ENCODE measurements at regions not wholly inside any gene's neighbourhood (a gene's known extent, or its start where the extent isn't known, plus 50 kb on each side); places are given as distances from the start of the nearest gene placed in this dataset.
"Not testable (repeated sequence)": the region's sequence is repeated elsewhere in the genome, so short reads cannot be mapped to it uniquely, and the experiment has no call there.

- no peak for DNase-seq (ENCODE audit: low read depth in 2 of 2)
Observed at GRCh38 chr7:55261386-55261770, 103.8 kb upstream of the LANCL2 start.

DNA sequence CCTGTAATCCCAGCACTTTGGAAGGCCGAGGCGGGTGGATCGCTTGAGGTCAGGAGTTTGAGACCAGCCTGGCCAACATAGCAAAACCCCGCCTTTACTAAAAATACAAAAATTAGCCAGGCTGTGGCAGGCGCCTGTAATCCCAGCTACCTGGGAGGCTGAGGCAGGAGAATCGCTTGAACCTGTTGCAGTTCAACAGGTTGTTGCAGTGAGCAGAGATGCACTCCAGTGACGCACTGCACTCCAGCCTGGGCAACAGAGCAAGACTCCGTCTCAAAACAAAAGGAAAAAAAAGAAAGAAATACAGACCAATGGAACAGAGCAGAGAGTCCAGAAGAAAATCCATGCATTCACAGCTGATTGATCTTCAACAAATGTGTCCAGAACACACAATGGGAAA is 99.8 kb upstream of the LANCL2 start:
- DNase-seq (ENCODE audit: low read depth in 2 of 2) = not testable (repeated sequence)

GRCh38 chr7:55265836-55266642 is 99.1 kb upstream of the LANCL2 start:
- DNase-seq (ENCODE audit: low read depth in 2 of 2) = no peak

DNA sequence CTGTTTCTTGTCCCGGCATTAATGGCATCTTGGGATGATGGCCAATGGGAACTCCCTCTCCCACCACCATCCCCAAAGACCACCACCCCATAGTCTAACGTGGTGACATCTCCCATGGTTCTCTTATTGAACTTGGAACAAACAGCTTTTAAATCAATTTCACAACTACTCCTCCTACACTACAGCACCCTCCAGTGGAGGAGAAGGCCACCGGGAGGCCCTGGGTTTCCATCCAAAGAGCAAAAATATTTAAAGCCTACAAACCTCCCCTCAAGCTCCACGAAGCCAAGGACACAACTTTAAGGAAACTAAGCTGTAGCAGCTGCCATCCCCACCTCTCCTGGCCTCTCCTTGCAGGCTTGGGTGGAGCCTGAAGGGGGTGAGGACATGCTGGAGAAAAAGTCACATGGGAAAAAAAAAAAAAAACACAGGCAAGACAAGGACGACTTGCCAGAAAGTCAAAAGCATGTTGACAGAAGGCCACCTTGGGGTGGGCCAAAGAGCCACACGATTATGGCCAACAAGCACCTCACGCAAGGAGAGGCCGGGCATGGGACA is 94.0 kb upstream of the LANCL2 start:
- DNase-seq (ENCODE audit: low read depth in 2 of 2) = no peak

DNA sequence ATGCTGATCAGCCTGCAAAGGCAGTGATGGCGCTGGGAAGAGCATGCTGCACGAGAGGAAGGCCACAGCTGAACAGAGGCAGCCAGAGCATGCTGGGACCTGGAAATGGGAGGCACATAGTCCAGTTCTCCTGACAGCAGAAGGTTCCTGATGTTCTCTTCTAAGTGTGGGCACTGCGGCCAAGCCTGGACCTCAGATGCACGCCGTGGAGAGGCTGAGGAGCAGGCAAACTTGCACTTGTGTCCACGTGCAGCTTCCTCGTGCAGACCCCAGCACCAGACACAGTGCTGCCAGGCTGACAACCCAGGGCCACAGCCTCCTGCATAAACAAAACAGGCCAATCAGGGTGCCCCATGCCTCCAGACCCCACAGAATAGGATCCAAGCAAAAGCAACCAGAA is 93.5 kb upstream of the LANCL2 start:
- no peak for DNase-seq (ENCODE audit: low read depth in 2 of 2)

DNA sequence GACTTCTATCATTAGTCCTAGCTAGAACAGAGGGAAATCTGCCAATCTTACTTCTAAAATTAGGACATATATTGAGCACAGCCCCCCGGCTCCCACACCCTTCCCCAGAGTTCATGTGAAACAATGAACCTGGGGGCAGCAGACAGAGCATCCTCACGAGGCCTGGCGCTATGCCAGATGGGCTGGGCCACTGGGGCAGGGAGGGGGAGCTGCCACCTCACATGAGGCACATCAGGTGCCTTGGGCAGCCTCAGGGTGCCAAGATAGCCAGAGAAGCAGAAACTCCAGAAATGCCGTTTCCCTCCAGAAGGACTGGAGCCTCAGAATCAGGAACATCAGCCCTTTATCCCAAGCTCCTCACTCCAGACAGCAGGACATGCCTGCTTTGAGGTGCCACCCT is 92.8 kb upstream of the LANCL2 start:
- no peak for DNase-seq (ENCODE audit: low read depth in 2 of 2)

DNA sequence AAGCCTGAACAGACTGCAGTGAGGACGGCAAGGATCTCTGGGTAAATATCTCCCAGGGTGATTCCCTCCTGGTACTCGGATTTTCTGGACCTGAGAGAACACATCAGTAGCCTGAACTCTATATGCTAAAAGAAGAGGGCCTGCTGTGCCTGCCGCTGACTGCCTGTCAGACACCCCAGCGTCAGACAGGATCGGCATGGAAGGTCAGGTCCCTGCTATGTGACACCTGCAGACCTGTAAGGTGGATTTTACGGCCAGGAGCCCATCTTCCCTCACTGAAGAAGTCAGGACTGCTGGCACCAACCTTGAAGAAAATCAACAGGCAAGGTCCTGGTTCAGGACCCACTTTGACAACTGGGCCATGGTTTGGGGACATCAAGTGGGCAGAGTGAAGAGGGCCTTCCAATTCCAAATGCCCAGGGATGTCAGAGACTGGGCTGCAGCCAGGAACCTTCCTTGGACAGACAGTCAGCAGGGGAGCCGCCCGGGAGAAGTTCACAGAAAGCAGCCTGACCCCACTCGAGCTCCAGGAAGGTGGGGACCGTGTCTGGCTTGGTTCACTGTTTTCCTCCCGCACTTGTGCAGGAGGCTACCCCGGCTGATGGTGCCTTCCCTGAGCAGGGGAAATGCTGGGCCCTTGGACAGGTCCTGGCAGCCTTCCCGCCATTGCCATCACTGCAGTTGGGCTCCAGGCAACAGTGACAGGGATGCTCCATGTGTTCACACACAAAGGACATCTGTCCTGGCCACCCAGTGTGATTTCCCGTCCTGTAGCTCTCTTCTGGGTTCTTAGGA is 91.8 kb upstream of the LANCL2 start:
- DNase-seq (ENCODE audit: low read depth in 2 of 2) = no peak

DNA sequence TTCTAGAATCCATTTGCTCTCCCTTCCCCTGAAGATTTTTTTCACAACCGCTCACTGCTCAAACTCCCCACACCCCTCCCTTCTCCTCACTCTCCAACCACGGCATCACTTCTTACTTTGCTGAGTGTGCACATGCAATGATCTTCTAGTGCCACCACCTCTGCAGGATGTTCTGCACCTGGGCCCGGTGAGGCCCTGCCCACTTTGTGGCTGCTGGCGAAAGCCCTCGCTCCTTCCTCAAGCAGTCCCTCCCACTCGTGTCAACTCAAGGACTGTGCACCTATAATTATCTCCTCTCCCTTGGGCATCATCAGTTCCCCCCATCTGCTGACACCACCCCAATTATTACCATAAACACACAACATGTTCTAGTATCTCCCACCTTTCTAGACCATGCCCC is 91.0 kb upstream of the LANCL2 start:
- DNase-seq (ENCODE audit: low read depth in 2 of 2) = no peak

DNA sequence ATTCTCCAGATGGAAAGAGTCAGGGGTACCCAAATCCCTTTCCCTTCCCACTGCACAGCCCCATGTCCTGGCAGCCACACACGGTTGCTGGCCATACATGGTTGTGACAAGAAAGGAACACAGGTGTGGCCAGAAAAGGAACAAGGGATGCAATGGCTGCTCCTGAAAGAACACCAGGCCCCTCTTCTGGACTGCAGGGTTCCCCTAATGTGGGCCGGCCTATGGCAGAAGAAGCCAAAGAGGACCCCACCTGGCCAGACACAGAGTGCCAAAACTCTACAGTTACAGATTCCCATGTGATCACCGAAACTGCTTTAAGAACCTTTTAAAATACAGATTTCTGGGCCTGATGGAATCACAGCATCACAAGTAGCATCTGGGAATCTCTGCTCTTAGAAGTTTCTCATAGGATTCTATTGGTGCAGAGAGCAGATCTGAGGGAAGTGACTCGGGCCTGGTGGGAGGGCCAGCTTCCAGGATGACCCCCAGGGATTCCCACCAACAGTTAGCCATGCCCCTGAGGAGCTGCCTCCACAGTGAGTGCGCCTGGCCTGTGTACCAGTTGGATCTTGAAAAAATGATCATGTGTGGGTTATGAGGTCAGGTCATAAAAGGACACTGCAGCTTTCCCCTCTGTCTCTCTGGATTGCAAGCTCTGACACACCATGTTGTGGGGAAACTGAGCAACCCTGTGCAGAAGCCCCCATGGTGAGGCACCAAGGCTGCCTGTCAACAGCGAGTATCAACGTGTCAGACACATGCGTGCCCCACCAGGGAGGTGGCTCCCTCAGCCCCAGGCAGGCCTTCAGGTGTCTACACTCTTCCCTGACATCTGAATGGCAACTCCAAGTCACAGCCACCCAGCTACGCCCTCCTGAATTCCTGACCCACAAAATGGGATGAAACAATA is 89.6 kb upstream of the LANCL2 start:
- no peak for DNase-seq (ENCODE audit: low read depth in 2 of 2)

DNA sequence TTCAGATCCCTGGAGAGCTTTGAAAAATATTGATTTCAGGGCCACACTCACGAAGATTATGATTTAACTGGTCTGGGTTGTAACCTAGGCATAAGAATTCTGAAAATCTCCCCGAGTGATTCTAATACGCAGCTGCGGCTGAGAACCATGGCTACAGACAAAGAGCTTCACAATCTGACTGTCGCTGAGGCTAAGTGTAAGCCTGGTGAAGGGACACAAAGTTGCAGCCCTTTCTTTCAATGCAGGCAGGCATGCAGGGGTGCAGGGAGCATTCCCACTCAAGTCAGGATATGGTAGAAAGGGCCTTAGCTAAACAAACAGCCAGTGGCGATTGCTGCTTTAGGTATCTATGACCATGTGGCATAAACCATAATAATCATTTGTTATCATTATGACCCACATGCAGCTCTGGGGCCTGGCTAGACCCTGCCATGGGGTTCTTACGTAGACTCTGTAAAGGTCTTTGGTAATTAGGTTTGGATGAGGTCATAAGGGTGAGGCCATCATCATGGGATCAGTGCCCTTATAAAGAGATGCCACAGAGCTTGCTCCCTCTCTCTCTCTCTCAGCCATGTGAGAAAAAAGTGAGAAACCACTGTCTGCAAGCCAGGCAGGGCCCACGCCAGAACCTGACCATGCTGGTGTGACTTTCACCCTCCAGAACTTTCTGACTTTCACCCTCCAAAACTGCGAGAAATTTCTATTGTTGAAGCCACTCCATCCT is 88.4 kb upstream of the LANCL2 start:
- no peak for DNase-seq (ENCODE audit: low read depth in 2 of 2)

DNA sequence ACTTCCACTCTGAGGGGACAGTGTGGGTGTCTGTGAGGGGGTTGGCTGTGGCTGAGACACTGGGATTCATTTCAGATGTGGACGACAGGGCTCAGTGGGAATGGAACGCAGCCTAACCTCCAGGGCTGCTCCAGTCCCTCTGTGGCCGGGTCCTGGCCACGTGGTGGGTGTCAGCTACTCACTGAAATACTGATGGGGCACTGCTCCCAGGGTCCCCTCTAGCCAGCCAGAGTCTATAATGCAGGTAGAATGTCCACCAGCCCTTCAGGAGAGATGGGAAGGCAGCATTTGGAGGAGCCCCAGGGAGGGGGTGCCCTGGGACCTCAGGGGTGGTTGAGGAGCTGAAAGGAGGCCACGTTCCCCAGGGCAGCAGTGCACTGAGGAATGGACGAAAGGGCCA is 87.2 kb upstream of the LANCL2 start:
- DNase-seq (ENCODE audit: low read depth in 2 of 2) = no peak

GRCh38 chr7:55278321-55278720 is 86.8 kb upstream of the LANCL2 start:
- no peak for DNase-seq (ENCODE audit: low read depth in 2 of 2)

- no peak for DNase-seq (ENCODE audit: low read depth in 2 of 2)
Observed at GRCh38 chr7:55279080-55279845, 85.9 kb upstream of the LANCL2 start.

- DNase-seq (ENCODE audit: low read depth in 2 of 2) = peak in 1 of 2 donors; percentile 26
Observed at GRCh38 chr7:55280031-55280454, 85.1 kb upstream of the LANCL2 start.

- no peak for DNase-seq (ENCODE audit: low read depth in 2 of 2)
Observed at GRCh38 chr7:55285665-55286064, 79.5 kb upstream of the LANCL2 start.

DNA sequence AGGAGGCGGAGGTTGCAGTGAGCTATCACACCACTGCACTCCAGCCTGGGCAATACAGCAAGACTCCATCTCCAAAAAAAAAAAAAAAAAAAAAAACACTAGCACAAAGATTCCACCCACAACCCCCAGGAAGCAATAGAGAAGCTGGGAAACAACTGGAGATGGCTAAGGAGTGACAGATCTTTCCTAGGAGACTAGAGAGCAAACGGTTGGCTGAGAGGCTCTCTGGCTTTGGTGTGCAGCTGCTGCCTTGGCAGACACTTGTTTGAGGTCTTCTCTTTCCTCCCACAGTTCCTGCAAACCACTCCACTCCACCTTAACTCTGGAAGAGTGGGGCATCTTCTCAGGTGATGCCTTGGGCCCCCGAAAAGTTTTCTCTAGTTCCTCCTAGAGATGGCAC is 78.5 kb upstream of the LANCL2 start:
- DNase-seq (ENCODE audit: low read depth in 2 of 2) = no peak

DNA sequence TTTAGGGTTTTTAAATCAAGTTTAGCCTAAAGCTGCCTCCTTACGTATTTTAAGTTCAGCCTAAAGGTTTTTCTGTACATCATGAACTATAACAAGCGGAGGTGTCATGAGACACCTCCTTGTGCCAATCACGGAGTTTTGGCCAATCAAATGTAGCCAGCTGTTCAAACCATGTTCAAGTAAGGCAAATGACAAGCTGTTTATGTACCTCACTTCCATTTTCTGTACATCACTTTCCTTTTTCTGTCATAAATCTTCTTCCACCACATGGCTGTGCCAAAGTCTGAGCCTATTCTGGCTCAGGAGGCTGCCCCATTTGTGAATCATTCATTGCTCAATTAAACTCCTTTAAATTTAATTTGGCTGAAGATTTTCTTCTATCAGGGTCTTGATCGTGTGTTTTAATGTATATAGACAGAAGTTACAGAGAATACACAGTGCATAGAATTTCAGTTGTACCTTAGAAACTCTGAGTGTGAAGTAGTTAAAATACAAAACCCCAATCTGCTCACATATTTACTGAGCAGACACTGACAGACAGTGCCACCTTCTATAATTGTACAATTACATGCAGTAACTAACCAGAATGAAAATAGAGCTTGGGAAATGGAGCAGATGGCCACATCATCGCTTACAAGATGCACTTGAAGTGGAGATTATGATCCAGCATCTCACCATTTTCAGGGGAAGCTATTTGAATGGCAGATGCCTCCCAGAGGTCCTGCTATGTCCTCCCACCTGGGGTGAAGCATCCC is 76.9 kb upstream of the LANCL2 start:
- DNase-seq (ENCODE audit: low read depth in 2 of 2) = no peak

GRCh38 chr7:55296070-55296469 is 69.1 kb upstream of the LANCL2 start:
- DNase-seq (ENCODE audit: low read depth in 2 of 2) = no peak

DNA sequence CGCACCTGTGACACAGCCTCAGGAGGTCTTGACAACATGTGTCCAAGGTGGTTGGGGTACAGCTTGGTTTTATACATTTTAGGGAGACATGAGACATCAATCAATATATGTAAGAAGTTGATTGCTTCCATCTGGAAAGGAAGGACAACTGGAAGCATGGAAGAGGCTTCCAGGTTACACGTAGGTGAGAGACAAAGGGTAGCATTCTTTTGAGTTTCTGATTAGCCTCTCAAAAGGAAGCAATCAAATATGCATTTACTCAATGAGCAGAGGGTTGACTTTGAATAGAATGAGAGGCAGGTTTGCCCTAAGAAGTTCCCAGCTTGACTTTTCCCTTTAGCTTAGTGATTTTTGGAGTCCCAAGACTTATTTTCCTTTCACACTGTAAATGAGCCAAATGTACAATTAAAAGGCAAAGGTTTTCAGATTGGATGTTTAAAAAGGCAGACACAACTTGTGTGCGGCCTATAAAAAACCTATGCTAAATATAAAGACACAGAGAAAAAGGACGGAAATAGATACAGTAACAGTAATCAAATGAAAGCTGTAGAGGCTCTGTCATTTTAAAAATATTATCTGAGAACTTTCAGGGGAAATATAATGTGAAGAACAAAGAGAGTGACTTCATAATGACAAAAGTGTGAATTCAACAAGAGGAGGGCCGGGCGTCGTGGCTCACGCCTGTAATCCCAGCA is 65.7 kb upstream of the LANCL2 start:
- DNase-seq (ENCODE audit: low read depth in 2 of 2) = no peak

Measured in stimulated activated CD8-positive, alpha-beta memory T cell treated with anti-CD3 and anti-CD28 coated beads, Interleukin-7, amount 100 ng/mL, for 4 hours (primary cell).